MM.1S (cell line): ENCODE measurements at regions not wholly inside any gene's neighbourhood (a gene's known extent, or its start where the extent isn't known, plus 50 kb on each side); places are given as distances from the start of the nearest gene placed in this dataset.

Experiments used
- CTCF ChIP-seq: fragments of 300-600 bp; sonication (generic); IDR thresholded peaks from 2 replicates; pipeline ENCODE4 v1.5.1; 2016; ENCODE audit warnings: antibody characterized with exemption, low read length, mixed read lengths
- EZH2 ChIP-seq: fragments of 300-600 bp; sonication (generic); optimal IDR thresholded peaks from 2 replicates; pipeline ENCODE3; 2017; ENCODE audit warnings: low read depth, mild to moderate bottlenecking, antibody characterized with exemption, low read length, mixed read lengths
- EZH2phosphoT487 ChIP-seq: fragments of 300-600 bp; sonication (generic); IDR thresholded peaks from 2 replicates; pipeline ENCODE4 v1.6.1; 2018; ENCODE audit warnings: antibody characterized with exemption, low read length

DNA sequence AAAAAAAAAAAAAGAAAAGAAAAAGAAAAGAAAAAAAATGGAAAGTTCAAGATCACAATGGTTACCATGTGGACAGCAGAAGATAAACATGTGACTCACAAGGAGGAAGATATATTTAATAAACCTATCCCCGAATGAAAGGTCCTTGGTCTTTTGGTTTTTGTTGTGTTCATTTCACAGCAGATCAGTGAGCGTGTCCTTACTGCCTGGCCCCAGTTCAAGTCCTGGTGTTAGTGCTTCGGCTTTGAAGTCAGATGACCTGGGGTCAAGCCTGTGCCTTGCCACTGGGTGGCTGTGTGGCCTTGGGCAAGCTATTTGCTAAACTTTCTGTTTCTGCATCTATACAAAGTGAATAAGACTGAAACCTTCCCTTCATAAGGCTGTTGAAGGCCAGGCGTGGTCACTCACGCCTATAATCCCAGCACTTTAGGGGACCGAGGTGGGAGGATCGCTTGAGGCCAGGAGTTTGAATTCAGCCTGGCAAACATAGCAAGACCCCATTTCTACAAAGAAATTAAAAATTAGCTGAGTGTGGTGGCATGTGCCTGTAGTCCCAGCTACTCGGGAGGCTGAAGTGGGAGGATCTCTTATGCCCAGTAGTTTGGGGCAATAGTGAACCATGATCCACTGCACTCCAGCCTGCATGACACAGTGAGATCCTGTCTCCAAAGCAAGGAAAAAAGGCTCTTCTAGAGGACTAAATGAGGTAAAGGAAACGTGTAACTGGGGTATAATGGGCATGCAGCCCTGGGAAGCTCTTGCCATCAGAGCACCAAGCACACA, 94.5 kb upstream of the SPATA31D4 start:
- no peak for TF ChIP-seq CTCF
- TF ChIP-seq EZH2: no peak
- TF ChIP-seq EZH2phosphoT487: no peak
